Inferior parietal cortex (tissue), 1 donor: ENCODE measurements at regions not wholly inside any gene's neighbourhood (a gene's known extent, or its start where the extent isn't known, plus 50 kb on each side); places are given as distances from the start of the nearest gene placed in this dataset.

Source experiments
- DNase-seq: peaks from one replicate; pipeline ENCODE4 v3.0.0-alpha.2; 2016; ENCODE audit errors: extremely low spot score

DNA sequence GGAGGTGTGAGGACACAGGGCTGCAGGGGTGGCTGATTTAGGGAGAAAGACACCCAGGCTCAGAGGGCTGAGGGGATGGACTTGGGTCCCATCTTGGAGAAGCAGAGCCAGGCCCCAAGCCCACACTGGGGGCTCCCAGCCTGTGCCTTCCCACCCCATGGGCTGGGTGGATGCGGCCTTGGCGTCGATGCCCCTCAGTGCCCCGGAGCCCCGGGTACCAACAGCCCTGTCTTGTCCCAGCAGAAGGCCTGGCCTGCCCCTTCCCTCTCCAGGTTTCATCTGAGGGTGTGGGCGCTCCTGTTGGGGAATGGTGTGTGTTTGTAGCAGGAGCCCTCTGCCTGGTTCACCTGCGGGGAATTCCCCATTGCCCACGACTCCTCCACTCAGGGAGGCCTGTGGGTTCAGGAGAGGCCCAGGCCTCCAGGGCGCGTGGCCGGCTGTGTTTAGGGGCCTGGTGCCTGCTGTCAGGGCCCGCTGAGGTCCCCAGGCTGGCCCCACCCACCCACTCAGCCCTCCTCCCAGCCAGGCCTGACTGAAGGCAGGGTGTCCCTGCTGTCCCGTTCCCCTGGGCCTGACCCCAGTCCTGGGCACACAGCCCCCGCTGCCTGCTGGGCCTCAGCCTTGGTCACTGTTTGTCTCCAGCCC lies 51.1 kb upstream of the BEGAIN start:
- no peak for DNase-seq

DNA sequence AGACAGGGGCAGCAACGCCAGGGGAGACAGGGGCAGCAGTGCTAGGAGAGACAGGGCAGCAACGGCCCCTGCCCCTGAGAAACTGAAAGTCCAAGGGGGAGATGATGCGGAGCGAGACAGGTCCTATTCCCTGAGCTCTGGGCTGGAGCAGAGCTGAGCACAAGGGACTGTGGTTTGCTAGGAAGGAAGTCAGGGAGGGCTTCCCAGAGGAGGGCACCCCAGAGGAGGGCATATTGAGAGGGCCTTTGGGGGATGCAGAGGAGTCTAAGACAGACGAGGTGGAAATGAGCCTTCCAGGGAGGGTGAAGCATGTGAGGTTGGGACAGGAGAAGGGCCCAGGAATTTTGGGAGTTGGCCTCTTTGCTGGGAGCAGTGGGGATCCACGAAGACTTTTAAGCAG lies 52.1 kb upstream of the BEGAIN start:
- no peak for DNase-seq

DNA sequence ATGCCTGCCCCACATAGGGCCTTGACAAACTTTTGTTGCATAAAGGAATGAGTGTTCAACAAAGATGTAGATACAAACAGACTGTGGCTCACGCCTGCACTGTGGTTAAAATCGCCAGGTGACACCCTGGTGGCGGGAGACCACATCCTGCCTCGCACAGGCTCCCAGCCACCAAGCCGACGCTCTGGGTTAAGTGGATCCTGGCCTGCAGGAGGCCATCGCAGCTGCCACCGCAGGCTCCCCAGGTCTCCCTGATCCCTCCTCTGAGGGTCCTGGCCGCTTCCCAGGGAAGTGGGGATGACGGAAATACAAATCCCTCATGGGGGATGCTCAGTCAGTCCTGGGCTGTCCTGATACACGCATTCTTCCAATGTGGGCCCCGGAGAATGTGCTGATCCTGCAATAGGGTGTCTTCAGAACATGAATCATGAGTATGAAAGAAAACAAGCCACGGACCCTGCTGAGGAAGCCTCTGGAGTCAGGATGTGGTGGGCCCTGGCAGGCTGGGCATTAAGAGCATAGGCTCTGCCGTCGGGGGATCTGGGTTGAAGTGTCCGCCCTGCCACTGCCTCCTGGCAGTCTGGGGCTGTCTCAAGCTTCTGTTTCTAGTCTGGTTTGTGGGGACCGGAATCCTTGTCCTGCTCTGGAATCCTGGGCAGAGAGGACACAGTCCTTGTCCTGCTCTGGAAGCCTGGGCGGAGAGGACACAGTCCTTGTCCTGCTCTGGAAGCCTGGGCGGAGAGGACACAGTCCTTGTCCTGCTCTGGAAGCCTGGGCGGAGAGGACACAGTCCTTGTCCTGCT lies 53.5 kb upstream of the BEGAIN start:
- no peak for DNase-seq

DNA sequence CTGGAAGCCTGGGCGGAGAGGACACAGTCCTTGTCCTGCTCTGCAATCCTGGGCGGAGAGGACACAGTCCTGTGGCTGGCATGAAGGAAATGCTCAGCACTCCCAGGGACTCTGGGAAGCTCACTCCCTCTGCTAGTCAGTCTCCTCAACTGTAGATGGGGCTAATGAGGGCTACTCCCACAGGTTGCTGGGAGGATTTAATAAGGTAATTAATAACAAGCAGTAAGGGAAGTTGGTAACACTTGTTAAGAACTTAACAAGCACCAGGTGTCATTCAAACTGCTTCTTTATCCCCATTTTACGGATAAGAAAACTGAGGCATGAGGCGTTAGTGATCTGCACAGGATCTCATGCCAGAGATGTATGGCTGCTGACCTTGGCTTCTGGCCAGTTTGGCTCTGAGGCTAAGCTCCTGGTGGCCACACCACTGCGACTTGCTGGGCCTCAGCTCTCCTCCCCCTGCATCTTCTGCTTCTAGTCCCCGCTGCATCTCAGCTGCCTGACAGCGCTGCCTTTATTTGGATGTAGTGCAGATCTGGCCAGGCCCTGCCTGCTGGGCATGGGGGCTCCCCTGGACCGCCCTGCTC lies 54.1 kb upstream of the BEGAIN start:
- no peak for DNase-seq

DNA sequence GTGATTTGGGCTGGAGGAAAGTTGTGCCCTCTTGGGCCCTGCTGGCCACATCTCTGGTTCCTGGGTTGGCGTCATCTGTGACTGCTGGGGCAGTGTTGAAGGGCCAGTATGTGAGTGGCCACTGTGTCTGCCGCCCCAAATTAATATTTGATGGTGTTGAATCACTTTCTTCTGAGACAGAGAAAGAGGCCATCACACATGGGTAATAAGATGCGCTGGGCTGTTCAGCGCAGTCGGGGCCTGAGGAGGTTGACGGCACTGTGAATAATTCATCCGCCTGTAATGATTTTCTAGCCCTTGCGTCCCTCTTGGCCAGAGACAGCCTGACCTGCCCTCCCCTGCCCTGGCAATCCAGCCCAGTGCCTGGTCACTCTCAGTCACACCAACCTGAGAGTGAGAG lies 56.2 kb upstream of the BEGAIN start:
- DNase-seq, result no peak

DNA sequence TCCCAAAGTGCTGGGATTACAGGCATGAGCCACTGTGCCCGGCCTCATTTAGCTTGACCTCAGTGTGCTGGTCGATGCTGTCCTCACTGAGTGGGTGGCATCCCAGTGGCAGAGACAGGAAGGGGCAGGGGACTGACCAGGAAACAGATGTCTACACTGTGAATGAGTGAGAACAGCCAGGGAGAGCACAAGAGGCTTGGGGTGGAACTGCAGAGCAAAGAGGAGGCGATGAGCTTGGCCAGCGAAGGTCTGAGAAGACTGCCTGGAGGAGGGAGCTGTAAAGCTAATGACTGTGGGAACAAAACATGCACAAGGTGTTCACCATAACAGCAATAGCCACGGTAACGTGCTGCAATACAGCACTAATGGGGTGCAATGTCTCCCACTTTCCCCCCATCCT lies 57.2 kb upstream of the BEGAIN start:
- DNase-seq, result no peak

DNA sequence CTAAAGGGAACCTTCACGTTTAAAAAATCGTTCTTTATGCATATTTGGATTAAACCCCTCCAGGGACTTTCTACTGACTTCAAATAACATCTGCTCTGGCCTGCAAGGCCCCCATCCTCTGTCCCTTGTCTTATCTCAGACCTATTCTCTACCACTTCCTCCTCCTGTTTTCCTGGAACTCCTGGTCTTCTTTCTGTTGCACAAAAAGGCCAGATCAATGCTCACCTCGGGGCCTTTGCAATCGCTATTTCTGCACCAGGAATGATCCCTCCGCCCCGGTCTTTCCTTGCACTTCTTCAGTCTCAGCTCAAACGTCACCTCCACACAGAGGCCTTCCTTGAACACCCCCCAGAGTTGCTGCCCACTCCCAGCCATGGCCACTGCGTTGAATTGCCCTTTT lies 57.6 kb upstream of the BEGAIN start:
- no peak for DNase-seq

DNA sequence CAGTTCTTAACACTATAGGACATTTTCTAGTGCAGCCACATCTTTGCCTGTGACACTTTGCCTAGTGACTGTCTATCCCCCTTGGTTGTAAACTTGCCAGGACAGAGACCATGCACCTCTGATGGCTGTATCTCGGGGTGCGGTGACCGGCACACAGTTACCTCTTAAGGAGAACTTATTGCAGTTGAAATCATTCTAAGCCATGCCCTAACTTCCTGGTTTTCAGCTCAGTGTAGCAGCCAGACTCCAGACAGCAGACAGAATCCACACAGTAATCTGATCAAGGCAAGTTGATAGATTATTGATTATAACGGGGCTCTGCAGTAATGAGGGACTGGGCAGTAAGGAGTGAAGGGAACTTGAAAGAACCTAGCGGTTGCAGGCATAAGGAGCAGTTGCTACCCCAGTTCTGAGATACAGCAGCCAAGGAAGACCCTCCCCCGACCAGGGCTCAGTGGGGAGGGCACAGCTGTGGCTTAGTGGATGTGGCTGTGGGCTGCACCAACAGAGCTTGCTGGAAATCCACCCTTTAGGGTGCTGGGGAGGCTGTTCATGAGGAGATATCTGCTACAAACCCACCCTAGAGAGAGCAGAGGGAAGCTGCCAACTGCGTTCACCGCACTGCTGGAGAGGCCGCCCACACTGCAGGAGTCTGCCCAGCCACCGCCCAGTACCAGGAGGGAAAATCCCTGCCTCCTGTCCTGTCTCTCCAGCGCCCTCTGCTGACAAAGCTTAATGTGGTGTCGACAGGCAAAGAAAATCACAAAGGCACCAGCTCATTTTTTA lies 58.2 kb upstream of the BEGAIN start:
- peak; percentile 81 for DNase-seq

DNA sequence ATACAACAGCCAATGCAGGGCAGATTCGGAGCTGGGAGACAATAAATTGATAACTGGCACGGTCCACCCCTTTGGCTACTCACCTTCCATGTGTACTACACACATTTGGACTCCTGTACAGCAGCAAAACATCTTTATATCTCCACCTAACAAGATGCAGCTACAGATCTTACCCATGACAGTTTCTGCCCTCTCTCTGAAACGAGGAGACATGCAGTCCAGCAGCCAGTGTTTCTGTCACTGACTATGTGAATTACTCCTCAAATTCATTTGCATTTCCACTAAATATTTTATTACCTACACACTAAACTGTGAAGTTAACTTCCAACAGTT lies 58.7 kb upstream of the BEGAIN start:
- DNase-seq, result no peak

DNA sequence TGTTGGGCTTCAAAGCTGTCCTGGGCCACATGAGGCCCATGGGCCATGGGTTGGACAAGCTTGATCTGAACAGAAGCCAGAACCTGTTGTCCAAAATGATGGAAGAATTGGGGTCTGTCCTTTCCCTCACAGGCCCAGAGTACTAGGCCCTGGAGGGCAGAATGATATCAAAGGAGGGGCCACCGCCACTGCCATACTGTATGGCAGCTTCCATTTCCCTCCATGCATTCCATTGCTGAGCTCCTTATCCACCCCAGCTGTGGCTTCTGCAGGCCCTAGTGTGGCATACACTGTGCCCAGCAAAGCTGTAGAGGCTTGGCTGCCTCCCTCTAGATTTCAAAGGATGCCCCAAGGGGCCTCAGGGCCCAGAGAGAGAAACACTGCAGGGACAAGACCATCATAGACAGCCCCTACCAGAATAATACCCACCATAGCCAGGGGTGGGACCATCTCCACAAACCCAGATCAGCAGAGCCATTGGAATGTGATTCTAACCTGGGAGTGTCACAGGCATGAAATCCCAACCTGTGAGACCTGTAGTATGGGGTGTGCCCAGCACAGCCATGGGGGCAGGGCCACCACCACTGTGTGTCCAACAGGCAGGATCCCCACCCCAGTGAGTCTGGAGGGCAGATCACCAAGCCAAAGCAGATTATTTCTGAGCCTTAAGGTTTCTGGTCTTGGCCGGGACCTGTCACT lies 61.4 kb upstream of the BEGAIN start:
- DNase-seq, result no peak

DNA sequence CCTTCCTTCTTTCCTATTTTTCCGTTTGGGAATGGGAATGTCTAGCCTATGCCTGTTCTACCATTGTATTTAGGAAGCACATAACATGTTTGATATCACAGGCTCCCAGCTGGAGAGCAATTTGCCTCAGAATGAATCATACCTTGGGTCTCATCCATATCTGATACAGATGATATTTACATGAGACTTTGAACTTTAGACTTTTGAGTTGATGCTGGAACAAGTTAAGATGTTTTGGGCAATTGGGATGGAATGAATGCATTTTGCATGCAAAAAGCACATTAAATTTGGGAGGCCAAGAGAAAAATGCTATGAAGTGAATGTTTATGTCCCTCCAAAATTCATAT lies 61.9 kb upstream of the BEGAIN start:
- DNase-seq, result no peak

DNA sequence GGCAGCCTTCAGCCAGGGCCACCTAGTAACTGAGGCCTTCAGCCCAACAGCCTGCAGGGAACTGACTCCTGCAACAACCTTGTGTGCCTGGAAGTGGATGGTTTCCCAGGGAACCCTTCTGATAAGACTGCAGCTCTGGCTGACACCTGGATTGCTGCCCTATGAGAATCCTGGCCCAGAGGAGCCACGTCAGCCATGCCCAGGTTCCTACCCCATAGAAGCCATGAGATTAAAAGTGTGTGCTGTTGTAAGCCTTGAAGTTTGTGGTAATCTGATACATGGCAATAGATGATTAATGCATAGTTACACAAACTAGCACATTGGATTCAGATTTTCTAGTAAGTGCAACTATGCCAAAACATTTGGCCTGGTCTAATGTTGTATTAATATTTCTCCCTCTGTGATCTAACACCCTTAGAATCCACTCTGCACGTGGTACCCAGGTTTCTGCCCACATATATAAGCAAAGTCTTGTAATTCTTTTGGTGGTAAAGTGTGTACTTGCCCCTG lies 64.8 kb upstream of the BEGAIN start:
- DNase-seq, result no peak

DNA sequence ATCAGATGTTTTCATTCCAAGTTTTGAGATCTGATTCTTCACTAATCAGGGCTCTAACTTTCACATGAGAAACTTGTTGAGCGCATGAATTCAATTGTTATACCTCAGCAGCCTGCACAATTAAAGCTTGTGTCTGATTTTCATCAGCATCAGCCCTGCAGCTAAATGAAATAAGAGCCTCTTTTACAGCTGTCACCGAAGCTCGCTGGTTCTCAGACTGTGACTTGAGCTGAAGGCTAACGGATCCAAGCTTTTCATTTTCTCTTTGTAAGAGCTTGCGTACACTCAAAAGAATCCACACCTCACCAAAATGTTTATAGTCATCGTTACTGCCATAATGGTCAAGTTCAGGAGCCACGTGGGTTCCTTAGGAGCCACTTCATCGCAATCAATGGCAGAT lies 65.5 kb upstream of the BEGAIN start:
- DNase-seq, result no peak

DNA sequence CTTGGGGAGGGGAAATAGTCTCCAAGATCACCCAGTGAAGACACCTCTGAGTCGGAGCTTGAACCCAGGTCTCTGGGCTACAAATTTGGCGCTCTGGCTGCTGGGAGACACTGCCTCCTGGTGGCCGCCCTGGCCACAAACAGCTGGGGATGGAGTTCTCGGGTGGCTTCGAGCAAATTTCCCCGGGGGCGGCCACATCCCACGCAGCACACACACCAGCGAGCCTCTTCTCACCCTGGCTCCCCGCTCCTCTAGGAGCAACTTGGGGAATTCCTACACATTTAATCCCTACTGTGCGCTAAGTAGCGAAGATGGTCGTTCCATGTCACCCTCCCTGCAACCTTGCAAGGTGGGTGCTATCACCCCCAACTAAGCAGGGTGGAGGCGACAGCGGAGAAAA lies 66.2 kb upstream of the BEGAIN start:
- no peak for DNase-seq

DNA sequence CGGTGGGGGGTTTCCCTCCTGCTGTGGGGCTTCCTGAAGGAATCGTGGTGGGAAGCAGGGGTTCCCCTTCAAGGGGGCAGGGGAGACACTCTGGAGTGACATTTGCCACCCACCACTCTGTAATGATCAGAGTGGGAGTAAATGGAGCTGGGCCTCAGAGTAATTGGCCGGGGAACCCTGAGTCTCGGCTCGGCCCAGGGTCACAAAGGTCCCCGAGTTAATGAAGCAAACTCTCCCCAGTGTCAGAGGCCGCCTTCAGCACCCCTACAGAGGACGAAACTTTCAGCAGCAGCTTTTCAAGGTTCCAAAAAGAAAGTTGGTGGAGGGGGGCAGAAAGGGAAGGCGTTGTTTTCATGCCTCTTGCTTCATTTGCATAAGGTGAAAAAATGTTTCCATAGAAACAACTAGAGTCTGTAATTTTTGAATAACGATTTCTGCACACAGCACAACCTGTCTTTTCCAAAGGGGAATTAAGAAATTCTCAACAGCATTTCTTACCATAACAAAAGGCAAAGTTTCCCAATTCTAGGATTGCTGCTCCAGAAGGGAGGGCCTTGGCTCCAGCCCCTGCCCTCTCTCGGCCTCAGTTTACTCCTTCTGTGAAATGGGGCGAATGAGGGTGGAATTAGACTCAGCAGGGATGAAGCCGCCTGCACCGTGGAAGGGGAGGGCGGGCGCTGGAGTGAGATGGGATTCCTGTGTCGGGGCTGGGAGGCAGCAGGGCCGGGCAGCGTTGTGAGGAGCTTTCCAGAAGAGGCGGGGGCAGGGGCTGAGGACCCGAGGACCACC lies 67.0 kb upstream of the BEGAIN start:
- no peak for DNase-seq

DNA sequence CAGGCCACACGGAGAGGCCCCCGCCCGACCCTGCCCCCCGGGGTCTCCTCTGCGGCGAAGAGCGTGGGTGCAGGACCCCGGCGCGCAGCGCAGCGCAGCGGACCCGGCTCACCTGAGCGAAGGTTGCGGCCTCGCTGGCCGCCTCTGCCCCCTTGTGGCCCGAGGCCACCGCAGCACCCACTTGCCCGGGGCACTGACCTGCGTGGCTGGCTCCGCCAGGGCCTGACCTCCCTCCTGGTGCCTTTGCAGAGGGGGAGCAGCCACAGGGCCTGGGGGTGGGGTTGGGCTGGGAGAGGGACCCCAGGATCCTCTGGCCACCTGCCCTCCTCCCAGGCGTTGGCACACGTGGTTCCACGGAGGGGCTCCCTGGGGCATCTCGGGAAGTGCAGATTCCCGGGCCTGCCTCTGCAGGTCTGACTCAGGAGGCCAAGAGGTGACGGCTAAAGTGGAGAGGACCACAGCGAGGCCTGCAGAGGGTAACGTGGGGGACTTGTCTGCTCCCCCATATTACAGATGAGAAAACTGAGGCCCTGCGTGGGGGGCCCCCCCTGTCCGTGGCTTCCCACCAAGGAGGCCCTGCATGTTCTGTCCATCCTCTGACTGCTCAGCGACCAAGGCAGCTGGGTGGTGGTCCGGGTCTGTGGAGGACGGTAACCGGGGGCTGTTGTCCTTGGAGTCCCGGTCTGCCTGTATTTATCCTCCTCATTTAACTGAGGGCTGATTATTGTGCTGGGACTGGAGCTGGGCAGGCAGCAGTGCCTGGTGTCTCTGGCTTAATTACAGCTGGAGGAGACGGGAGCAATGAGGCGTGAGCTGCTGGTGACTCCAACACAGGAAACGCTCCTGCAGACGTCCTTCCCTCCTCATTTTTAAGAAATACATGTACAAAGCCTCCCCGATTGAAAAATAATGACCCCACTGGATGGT lies 67.9 kb upstream of the BEGAIN start:
- DNase-seq, result no peak

DNA sequence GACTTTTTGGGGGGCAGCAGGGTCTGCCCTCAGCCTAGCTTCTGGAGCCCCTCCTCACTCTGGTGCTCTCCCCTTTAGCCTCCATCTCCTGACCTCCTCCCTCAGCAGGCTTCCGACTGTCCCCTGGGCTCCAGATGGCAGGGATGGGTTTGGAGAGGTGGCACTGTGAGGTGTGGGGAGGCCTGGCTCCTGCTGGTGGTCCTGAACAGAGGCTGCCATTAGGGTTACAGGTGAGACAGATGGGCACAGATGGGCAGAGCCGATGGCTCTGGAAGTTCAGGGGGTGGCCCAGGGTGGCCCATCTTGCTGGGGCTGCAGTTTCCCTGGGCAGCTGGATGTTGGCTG lies 68.5 kb upstream of the BEGAIN start:
- DNase-seq, result no peak

DNA sequence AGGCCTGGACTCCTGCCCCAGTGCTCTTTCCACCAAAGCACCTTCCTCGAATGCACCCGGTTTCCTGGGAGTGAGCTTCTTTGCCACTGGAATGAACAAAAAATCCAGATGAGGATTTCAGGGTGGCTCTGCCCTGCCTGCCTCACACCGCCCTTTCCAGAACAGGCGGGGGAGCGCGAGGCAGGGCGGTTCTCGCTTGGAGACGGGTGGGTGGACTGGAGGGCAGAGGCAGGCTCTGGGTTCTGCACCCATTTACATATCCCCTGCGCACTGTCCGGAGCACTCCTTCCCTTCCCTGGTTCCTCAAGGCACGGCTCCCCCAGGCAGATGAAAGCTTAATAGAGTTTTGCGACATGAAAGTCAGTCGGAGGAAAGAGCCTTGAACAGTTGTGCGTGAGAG lies 69.7 kb upstream of the DLK1 start:
- no peak for DNase-seq

DNA sequence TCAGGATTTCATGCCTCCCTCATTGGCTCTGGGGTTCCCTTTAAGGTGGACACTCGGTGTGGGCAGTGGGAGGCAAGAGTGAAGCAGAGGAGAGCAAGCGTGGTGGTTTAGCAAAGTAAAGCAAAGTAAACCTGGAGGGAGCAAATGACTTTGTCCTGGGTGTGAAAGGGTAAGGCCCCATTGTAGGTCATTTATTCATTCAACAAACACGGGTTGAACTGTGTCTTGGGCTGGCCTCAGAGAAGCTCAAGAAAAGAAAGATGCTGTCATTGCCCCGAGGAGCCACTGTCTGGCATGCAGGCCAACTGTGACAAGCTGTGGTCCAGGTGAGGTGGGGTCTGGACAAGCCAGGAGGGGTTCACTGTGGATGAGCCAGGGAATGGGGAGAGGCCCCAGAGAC lies 68.9 kb upstream of the DLK1 start:
- no peak for DNase-seq
